Calu3 (cell line): ENCODE measurements at regions not wholly inside any gene's neighbourhood (a gene's known extent, or its start where the extent isn't known, plus 50 kb on each side); places are given as distances from the start of the nearest gene placed in this dataset.

Source experiments
- BruUV-seq: library from RNA; stranded (reverse); fragments of 400-500 nt; replicated peaks from 2 replicates; lab custom pipeline; 2021; lab: Mats Ljungman, UMichigan
- CTCF ChIA-PET: fragments of 300-600 bp; sonication (Branson Sonifier 250); formaldehyde crosslinking; loops from one replicate; lab custom pipeline; 2022; ENCODE audit warnings: antibody characterized with exemption; lab: Charles Lee
- DNase-seq: peaks from one replicate; pipeline ENCODE4 v3.0.0; 2022
- H3K27ac Mint-ChIP-seq: one replicate; pipeline ENCODE4 v1.8.0; 2022; ENCODE audit warnings: mixed read lengths; ENCODE audit not compliant: unreplicated experiment
- H3K27me3 Mint-ChIP-seq: one replicate; pipeline ENCODE4 v1.8.0; 2022; ENCODE audit warnings: mixed read lengths; ENCODE audit not compliant: unreplicated experiment
- H3K36me3 Mint-ChIP-seq: one replicate; pipeline ENCODE4 v1.8.0; 2022; ENCODE audit warnings: mild to moderate bottlenecking, moderate library complexity, mixed read lengths; ENCODE audit not compliant: insufficient read depth, unreplicated experiment
- H3K4me1 Mint-ChIP-seq: one replicate; pipeline ENCODE4 v1.8.0; 2022; ENCODE audit warnings: mild to moderate bottlenecking, low read depth, mixed read lengths; ENCODE audit not compliant: unreplicated experiment
- H3K4me3 Mint-ChIP-seq: one replicate; pipeline ENCODE4 v1.8.0; 2022; ENCODE audit warnings: mild to moderate bottlenecking, low read depth, moderate library complexity, mixed read lengths; ENCODE audit not compliant: unreplicated experiment
- H3K9me3 Mint-ChIP-seq: one replicate; pipeline ENCODE4 v1.8.0; 2022; ENCODE audit warnings: low read depth, mixed read lengths; ENCODE audit not compliant: unreplicated experiment
- CTCF ChIP-seq: fragments of 200-600 bp; IDR thresholded peaks from one replicate; pipeline ENCODE4 v1.8.0; 2022; ENCODE audit warnings: antibody characterized with exemption; ENCODE audit not compliant: unreplicated experiment
- intact Hi-C: fragments of 100-400 bp; cut with micrococcal nuclease; formaldehyde crosslinking; loops from one replicate; pipeline ENCODE4 v1.10.0; 2022; ENCODE audit not compliant: unreplicated experiment

- intact Hi-C loops = no loop called here
- CTCF ChIA-PET = no interaction called here
- no peak for TF ChIP-seq CTCF
- Mint-ChIP-seq H3K9me3 (no peaks in the 10 kb centered on the region), H3K27me3 (peaks cover 100% of the 10 kb centered on the region), H3K36me3 (no peaks in the 10 kb centered on the region), H3K4me1 (no peaks in the 10 kb centered on the region), H3K27ac (no peak overlapping the region), H3K4me3 (no peak overlapping the region)
- no peak for DNase-seq
- no TSS peak for BruUV-seq
Observed at GRCh38 chr1:30318413-30318812, 405.0 kb downstream of the MATN1 start.

- no peak for DNase-seq
- Mint-ChIP-seq H3K27me3 (peaks cover 100% of the 10 kb centered on the region), H3K27ac (no peak overlapping the region), H3K4me3 (no peak overlapping the region), H3K36me3 (no peaks in the 10 kb centered on the region), H3K4me1 (no peaks in the 10 kb centered on the region), H3K9me3 (no peaks in the 10 kb centered on the region)
- intact Hi-C loops = no loop called here
- CTCF ChIA-PET = no interaction called here
- no peak for TF ChIP-seq CTCF
- BruUV-seq = no TSS peak
Observed at GRCh38 chr1:30317921-30318320, 405.5 kb downstream of the MATN1 start.

GRCh38 chr1:30316056-30316455 is 407.3 kb downstream of the MATN1 start:
- DNase-seq = no peak
- Mint-ChIP-seq H3K4me3 (no peak overlapping the region), H3K4me1 (no peaks in the 10 kb centered on the region), H3K27me3 (peaks cover 100% of the 10 kb centered on the region), H3K9me3 (no peaks in the 10 kb centered on the region), H3K27ac (no peak overlapping the region), H3K36me3 (no peaks in the 10 kb centered on the region)
- TF ChIP-seq CTCF = no peak
- BruUV-seq = no TSS peak
- CTCF ChIA-PET = no interaction called here
- intact Hi-C loops = no loop called here

- no peak for TF ChIP-seq CTCF
- no peak overlapping the region for H3K27ac Mint-ChIP-seq
- intact Hi-C loops = no loop called here
- H3K27me3 Mint-ChIP-seq = peaks cover 94% of the 10 kb centered on the region
- no peak for DNase-seq
- no TSS peak for BruUV-seq
- no peaks in the 10 kb centered on the region for H3K36me3 Mint-ChIP-seq
- no peaks in the 10 kb centered on the region for H3K4me1 Mint-ChIP-seq
- H3K4me3 Mint-ChIP-seq = no peak overlapping the region
- CTCF ChIA-PET = interaction anchor here (0.8 kb wide), 1 partner anchor 68 kb away, joined by 3 read pairs; no protein-coding TSS in a partner anchor
- H3K9me3 Mint-ChIP-seq = no peaks in the 10 kb centered on the region
Observed at GRCh38 chr1:30315185-30315960, 408.0 kb downstream of the MATN1 start.
